Hindlimb muscle (tissue), 1 donor: ENCODE measurements at regions not wholly inside any gene's neighbourhood (a gene's known extent, or its start where the extent isn't known, plus 50 kb on each side); places are given as distances from the start of the nearest gene placed in this dataset.
A peak's percentile ranks its signal among the peaks of the same experiment; 100 is the strongest.

Experiments used
- DNase-seq: peaks from one replicate; pipeline ENCODE4 v3.0.0-alpha.2; 2013

DNA sequence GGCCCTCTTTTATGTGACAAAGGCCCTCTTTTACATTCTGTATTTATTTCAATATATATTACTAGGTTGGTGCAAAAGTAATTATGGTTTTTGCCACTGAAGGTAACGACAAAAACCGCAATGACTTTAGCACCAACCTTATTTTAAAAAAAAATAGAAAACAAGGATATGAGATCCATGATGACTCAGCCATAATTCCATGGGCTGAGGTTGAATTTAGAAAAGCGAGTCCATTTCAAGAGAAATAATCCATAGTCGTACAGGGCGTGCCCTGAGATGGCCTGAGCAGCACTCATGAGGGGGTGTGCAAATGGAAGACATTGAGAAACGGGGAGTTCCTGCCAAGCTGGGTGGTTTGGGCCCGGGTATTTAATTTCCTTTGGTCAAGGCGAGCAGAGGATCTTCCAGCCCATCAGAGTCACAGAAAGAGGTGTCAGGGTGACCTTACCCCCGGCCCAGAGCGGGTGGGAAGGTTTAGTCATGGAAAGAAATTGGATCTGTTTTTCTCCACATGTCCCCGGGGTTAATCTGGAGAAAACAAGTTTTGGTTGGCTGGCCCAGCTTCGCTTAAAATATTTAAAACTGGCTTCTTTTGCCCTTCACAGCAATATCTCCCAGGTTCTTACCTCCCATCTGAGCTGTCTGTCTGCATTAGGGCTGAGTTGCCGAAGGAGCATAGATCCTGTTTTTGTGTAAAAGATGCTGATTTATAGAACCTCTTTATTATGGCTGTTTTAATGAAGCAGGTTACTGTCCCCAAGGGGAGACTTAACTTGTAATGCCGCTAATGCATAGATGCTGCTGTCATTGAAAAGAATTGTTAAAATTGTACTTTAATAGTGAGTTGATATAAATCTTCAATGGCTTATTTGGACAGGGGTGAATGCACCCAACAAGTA, 255.6 kb downstream of the PREX1 start:
- no peak for DNase-seq

DNA sequence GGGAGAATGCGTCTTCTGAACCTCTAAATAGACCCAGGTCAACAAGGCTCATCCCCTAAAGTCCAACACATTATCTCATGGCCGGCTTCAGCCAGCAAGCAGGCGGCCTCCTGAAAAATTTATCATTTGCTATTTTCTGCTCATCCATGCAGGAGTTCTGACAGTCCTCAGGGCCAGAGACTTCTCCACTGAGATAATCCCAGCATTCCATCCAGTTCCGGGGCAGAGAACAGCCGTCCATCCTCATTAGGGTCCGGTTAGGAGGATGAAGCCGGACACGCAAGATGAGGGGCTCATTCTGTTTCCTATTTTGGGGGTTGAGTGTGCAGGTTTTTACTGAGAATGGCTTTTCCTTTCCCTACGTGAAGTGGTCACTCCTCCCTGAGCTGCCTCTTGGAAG, 258.1 kb downstream of the PREX1 start:
- no peak for DNase-seq

DNA sequence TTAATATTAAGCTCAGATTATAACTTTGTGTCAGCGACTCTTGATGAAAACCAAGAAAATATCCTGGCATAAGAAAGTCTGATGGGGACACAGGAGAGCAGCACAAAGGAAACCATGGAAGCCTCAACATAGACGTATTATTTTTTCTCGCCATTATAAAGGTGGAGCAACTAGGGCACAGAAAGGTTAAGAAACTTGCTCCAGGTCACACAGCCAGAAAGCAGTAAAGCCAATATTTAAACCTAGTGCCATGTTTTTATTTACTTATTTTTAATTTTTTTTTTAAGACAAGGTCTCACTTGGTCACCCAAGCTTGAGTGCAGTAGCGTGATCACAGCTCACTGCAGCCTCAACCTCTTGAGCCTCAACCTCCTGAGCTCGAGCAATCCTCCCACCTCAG, 259.3 kb downstream of the PREX1 start:
- no peak for DNase-seq

DNA sequence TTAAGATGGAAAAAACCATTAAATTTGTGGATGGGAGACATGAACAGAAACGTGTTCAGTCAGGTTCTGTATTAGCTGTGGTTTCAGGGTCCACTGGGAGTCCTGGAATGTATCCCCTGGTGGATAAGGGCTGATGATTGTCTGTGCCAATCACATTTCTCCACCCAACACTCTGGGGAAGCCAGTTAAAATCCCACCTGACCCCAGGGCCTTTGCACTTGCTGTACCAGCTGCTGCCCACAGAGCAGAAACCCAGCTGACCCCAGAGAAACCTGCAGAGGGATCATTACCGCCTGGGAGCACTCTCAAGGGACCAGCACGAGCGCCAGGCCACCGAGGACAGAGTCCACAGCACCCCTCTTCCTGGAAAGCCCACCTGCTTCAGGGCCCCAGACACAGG, 260.7 kb downstream of the PREX1 start:
- no peak for DNase-seq

DNA sequence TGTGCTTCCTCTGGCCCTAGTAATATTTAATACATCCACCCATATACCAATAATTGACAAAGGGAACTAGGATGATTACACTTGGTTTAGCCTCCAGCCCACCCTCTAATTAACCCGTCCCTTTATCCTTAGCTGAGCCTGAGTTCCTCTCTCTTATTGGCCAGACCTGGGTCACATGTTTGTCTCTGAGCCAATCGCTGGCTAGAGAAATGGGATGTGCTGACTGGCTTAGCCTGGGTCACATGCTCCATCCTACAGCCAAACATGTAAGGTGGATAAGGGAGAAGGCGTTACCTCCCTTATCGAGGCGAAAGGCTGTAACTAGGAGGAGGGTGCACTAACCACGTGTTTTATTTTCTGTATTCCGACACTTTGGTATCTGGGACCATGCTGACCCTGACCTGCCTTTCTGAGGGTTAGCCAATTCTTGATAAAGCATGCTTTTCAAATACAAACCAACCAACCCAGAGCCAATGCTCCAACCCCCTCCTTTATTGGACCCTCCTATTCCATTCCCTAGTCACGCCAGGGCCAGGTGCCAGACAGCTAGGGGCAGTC, 262.7 kb downstream of the PREX1 start:
- no peak for DNase-seq

DNA sequence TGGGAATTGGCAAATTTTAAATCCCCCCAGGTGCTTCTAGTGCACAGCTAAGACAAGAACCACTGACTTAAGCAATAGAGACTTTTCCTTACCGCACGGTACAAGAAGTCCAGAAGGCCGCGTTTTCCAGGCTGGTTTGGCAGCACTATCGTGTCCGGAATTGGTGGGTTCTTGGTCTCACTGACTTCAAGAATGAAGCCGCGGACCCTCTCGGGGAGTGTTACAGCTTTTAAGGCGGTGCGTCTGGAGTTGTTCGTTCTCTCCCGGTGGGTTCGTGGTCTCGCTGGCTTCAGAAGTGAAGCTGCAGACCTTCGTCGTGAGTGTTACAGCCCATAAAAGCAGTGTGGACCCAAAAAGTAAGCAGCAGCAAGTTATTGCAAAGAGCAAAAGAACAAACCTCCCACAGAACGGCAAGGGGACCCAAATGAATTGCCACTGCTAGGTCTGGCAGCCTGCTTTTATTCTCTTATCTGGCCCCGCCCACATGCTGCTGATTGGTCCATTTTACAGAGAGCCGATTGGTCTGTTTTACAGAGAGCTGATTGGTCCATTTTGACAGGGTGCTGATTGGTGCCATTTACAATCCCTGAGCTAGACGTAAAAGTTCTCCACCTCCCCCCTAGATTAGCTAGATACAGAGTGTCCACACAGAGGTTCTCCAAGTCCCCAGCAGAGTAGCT, 264.5 kb downstream of the PREX1 start:
- no peak for DNase-seq

DNA sequence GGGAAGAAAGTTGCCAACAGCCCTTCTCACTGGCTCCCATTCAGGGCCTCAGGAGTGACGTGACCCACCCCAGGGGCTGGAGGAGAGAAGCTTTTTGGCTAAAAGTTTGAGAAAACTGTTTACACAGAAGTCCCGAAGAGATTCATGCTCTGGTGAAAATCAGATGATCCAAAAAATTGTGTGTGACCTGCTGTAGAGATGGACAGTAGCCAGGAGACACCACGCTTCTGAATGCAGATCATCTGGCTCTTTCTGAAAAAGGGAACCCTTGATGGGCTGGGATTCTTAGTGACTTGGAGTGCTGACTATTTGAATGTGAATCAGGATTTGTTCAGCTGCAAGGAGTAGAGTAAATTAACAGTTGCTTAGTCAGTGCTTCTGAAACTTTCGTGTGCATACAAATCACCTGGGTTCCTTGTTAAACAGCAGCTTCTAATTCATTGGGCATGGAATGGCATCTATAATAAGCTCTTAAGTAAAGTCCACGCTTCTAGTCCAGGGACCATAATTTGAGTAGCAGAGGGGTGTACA, 265.1 kb downstream of the PREX1 start:
- DNase-seq: no peak

DNA sequence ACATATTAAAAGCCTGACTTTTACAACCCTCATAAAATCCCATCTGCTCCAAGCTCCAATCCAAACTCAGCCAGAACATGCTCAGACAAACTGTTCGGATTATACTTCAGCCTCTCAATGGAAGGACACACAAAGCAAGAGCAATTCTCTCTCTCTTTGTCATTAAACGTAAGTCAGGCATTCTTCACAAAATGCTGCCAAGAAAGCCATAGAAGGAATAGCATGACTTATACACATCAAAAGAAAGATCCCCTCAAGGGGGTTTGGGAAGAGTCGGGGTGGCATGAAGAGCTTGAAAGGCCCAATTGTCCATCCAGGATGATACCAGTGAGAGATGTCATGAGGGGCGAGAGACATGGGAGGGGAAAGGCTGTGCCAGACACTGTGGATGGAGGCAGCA, 268.9 kb downstream of the PREX1 start:
- DNase-seq: no peak

DNA sequence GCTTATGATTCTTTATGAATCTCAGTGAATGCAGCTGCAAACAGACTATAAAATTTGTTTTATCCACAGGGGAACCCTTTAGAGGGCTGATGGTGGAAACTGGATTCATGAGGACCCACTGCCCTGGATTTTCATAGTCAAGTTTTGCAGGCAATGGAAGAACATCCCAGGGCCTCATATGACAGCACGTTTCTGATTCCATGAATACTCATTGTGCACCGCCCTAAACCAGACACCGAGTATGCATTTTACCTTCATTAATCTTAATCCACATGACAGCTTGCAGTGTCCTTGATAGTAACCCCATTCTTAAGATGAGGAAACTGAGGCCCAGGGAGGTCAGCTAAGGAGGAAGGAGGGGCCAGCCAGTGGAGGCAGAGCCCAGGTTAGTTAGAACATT, 270.4 kb downstream of the PREX1 start:
- DNase-seq: no peak

DNA sequence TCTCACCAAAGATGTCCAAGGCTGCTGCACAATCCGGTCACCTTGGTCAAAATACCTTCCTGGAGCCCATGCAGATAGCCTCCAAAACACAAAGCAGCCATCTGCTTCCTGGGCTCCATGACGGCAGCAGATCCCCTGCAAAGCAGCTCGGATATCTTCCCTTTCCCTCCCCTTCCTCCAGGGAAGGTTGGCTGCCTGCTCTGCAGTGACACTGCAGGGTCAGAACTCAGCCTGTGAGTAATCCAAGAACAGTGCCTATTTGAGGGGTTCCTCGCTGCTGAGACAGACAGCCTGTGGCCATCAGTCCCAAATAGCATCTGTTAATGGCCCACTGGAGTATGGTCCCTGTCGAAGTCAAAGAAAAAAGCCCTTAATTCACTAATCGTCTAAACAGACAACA, 270.8 kb downstream of the PREX1 start:
- peak; percentile 23 for DNase-seq

DNA sequence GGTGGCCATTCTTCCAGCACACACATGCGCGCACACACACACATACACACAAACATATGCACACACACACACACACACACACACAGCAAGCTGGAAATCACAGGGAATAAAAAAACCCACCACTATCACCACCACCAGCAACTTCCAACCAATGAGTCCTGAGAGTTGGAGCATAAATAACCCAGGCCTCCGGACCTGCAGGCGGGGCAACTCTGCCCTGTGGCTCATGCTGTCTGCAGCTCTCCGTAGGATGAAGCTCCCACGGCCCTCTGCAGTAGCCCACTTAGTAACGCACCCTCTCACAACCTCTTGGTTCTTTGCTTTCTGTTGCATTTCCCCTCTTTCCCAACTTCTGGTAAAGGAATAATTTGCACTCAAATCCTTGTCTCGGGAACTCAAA, 275.2 kb downstream of the PREX1 start:
- no peak for DNase-seq

DNA sequence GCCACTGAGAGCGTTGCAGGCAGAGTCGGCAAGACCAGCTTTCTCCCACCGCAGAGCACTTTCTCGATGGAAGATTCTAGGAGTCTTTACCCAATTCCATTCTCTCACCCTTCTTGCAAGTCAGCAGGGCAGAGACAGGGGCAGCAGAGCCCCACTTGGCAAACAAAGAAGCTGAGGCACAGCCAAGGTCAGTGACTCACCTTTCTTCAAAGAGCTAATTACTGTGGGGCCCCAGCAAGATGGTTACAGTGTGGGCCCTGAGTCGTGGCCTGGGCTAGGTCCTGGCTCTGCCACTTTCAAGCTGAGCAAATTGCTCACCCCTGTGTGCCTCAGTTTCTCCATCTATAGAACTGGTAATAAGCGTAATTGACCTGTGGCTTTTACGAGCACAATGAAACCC, 277.0 kb downstream of the PREX1 start:
- DNase-seq: no peak

DNA sequence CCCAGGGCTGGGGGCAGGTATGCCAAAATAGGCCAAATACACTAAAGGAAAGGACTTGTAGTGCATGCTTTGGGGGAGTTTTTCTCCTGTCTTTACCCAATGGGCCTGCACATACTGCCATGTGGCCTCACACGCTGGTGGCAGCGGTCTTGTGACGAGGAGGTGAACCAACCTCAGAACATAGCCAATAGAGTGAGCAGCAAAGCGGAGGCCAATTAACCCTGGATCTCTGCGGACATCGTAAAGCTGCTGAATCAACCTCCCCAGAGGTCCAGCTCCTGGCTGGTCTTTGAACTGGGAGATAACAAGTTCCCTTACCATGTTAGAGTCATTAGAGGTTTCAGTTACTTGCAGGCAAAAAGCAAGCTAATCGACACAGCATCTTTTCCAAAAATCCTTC, 280.1 kb downstream of the PREX1 start:
- no peak for DNase-seq

DNA sequence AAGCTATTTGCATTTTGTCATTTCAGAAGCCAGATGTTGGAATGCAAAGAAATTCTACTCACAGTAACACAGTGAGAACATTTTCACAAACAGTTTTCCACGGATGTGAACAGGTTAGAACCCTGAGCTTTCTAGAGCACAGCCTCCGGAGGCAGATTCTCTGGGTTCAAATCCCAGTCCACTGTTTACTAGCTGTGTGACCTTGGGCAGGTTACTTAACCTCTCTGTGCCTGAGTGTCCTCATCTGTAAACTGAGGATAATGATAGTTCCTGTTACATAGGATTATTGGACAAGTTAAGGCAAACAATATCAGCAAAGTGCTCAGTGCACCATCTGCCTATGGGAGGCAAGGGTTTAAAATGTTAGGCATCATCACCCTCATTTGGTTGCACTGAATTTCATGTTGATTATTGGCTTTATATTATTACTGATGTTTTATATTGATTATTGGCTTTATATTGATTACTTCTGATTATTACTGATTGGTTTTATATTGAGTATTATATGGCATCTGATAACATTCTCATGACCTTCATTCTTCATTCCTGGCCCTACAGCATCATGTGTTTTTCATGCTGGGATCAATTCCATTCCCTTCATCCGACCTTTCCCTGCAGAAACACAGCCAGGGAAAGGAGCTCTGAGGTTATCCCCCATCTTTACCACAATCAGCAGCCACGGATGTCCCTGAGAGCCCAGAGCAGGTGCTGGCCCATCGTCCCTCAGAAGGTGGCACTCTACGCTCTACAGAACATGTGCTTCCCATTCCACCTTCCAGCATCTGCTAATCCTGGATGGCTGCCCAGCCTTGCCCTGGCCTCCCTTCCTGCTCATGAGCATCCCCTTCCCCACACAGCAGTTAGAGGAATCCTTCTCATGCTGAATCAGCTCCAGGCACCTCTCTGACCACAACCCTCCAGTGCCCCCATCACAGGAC, 283.1 kb downstream of the PREX1 start:
- no peak for DNase-seq

DNA sequence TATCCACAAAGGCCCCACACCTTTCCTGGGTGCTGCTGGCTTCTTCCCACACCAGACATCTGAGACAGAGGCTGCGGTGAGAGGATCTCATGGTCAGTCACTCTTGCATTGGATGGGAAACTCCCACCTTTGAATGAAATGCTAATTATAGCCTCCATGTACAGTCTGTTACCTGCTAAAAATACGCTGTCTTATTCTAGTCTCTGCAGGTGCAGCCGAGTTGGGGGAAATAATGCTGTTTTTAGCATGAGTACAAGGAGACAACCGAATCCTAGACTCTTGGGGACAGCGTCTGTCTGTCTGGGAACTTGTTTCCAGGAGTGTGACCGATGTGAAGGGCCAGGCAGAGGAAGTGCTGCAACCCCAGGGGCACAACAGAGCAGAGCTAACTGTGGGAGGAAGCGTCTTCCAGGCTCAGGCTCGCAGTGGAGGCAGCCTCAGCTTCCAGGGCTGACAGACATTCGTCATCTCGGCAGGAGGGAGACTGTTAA, 286.2 kb downstream of the PREX1 start:
- no peak for DNase-seq

DNA sequence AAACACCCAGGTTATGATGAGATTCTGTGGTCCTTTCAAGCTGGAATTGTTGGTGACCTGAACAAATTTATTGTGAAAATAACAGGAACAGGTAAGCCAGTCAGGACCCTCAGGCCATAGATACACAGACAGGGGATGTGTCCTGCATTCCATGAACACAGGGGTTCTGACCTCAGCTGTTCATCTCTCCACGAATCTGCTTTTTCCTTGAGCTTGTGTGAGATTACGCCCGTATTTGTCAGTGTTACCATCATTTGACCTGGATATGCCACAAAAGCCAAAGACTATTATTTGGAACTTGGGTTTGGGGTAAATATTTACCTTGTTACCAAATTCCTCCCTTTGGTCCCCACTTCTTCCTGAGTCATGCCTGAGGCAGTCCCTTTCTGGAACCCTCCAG, 288.9 kb downstream of the PREX1 start:
- no peak for DNase-seq

DNA sequence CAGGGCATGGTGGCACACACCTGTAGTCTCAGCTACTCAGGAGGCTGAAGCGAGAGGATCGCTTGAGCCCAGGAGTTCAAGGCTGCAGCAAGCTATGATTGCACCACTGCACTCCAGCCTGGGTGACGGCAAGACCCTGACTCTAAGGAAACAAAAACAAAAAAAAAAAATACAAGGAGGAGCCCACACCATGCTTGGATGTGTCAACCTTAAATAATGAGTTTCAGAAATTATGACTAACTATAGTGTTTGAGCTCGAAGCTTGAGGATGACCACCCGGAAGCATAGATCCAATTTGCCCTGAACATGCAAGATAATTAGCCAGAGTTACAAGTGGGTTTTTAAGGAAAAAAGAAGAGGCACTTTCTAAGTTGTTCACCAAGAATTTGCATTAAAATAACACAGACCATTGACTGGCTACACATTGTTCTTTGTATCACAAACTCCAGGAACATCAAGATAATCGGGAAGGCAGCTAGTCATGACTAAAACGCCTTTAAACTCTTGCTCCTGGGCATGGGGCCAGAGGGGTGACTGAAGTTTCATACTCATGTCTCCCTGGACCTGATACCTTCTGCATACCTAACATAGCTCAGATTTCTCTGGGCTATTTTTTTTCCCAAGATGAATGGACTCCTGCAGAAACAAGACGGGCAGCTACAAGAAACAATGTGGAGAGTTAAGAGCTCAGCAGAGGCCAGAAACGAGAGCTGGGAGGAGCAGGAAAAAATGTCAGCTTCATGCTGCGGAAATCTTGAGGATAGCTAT, 289.6 kb downstream of the PREX1 start:
- no peak for DNase-seq

DNA sequence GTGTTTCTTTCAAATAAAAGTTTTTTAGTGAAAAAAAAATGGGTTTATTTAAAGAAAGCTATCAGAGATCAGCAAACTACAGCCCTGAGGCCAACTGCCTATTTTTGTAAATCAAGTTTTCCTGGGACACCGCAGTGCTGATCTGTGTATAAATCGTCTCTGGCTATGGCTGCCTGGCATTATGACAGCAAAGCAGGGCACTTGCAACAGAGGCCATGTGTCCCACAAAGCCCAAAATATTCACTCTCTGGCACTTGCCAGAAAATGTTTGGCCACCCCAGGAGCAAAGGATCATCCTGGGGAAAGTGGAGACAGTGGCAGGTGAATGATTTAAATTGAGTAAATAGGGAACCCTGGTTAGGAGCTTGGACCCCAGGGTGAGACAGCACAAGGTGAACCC, 291.6 kb downstream of the PREX1 start:
- no peak for DNase-seq

DNA sequence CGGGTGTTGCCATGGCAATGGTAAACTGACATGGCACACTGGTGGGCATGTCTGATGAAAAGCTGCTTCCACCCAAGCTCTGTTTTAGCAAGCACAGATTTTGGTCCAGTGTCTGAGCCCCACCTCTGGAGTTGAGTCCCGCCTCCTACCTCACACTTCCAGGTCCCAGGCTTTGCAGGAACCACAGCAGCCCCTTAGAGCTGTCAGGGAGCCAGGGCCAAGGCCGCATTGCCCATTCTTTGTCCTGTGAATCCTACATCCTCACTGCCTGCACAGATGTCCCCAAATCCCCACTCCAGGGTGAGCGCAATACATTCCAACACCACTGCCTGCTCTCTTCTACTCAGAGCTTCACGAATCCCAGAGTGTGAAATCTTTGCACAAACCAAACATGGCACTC, 292.2 kb downstream of the PREX1 start:
- no peak for DNase-seq

DNA sequence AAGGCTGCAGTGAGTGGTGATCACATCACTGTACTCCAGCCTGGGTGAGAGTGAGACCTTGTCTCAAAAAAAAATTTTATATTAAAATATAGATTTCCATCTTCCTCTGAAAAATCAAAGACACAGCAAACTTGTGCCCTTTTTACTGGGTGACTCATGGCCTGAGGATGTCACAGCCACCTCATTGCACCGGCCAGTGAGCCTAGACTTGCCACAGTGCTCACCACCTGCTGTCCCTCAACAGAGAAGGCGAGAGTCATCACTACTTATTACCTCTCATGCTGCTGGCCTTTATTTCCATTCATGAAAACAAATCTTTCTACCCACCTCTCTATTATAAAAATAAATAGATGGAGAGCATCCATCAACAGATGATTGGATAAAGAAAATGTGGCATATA, 295.8 kb downstream of the PREX1 start:
- DNase-seq: no peak

DNA sequence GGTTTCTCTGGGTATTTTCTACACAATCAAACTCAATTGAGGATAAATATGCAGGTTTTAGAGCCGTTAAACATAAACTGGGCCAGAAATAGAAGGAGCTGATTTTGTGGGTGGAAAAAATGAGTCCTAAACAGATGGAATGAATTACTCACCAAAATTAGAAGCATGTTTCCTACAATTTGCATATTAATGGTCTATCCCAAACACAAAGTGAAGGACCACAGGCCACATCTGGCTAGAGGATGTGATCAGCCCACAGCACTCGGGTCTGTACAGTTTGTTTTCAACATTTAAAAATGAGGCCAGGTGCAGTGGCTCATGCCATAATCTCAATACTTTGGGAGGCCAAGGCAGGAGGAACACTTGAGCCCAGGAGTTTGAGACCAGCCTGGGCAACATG, 296.3 kb downstream of the PREX1 start:
- no peak for DNase-seq

DNA sequence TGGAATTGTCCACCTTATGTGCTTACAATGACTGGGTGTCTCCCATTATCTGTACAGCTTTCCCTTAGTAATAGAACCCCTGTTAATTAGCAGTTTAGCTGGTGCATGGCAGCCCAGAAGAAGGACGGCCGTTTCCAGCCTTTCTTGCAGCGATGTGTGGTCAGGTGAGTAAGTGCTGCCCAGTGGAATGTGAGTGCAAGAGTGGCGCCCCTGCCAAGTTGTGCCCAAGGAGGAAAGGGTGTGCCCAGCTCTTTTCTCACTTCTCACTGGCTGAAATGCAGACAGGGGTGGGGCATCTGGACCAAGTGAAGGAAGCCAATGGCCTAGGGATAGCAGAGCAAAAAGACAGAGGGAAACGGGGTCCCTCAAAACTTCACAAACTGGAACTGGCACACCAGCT, 296.8 kb downstream of the PREX1 start:
- DNase-seq: no peak
